GM12878 (cell line): ENCODE measurements at regions not wholly inside any gene's neighbourhood (a gene's known extent, or its start where the extent isn't known, plus 50 kb on each side); places are given as distances from the start of the nearest gene placed in this dataset.

Experiments
- ATAC-seq: fragments of 200-7000 bp; cut with Tn5 transposase; 3 replicates; pipeline ENCODE4 v1.9.1; 2020; ENCODE audit warnings: mild to moderate bottlenecking, moderate library complexity
- BruUV-seq: library from RNA; stranded (reverse); fragments of 400-500 nt; replicated peaks from 2 replicates; lab custom pipeline; 2021; lab: Mats Ljungman, UMichigan
- CTCF ChIA-PET: fragments of 300-600 bp; sonication (Branson Sonifier 250); formaldehyde crosslinking; extraction: SDS; loops from one replicate; lab custom pipeline; 2021; ENCODE audit warnings: inconsistent platforms; lab: Yijun Ruan, JAX
- POLR2A ChIA-PET: fragments of 350-600 bp; formaldehyde crosslinking; extraction: SDS; loops from one replicate; lab custom pipeline; 2021; ENCODE audit warnings: inconsistent platforms; lab: Charles Lee
- RAD21 ChIA-PET: fragments of 300-600 bp; sonication (Branson Sonifier 250); formaldehyde crosslinking; loops from one replicate; lab custom pipeline; 2023; ENCODE audit warnings: antibody characterized with exemption; ENCODE audit not compliant: unreplicated experiment; lab: Charles Lee
- SMC1A ChIA-PET: fragments of 300-600 bp; sonication (Branson Sonifier 250); formaldehyde crosslinking; loops from one replicate; lab custom pipeline; 2023; ENCODE audit not compliant: unreplicated experiment, uncharacterized antibody; lab: Charles Lee
- DNase-seq: peaks from one replicate; pipeline ENCODE4 v3.0.0-alpha.2; 2011; ENCODE audit warnings: low read depth, low spot score
- FAIRE-seq: peaks from 3 replicates; lab custom pipeline; 2011; peaks lifted over from hg19 to GRCh38; lab: Jason Lieb, UNC
- H2AFZ ChIP-seq: 2 replicates; pipeline ENCODE4 v1.6.0; 2011; ENCODE audit warnings: low read depth, low read length, control low read depth; ENCODE audit not compliant: control insufficient read depth
- H3K27ac ChIP-seq: 2 replicates; pipeline ENCODE4 v1.5.1; 2011; ENCODE audit warnings: control low read depth; ENCODE audit not compliant: control insufficient read depth, insufficient read depth
- H3K27me3 ChIP-seq, 2 experiments: replicated peaks in 1 of 2; 2 replicates each; pipeline versions ENCODE4 v1.6.0 to v1.6.1; 2011; ENCODE audit warnings: low read length in 1 of 2; ENCODE audit not compliant: control insufficient read depth in 2 of 2, insufficient read depth in 2 of 2
- H3K36me3 ChIP-seq, 2 experiments: 2 replicates each; pipeline ENCODE4 v1.5.1; 2011; ENCODE audit warnings: low read length in 1 of 2; ENCODE audit not compliant: control insufficient read depth in 2 of 2, insufficient read depth in 2 of 2
- H3K4me1 ChIP-seq: 2 replicates; pipeline ENCODE4 v1.6.1; 2011; ENCODE audit warnings: mild to moderate bottlenecking, low read length, moderate library complexity, mixed read lengths; ENCODE audit not compliant: control insufficient read depth, insufficient read depth
- H3K4me2 ChIP-seq: 2 replicates; pipeline ENCODE4 v1.6.0; 2011; ENCODE audit warnings: control low read depth; ENCODE audit not compliant: control insufficient read depth, insufficient read depth
- H3K4me3 ChIP-seq: fragments of 200-600 bp; sonication (generic); 2 replicates; pipeline ENCODE4 v1.5.1; 2016
- H3K79me2 ChIP-seq: 2 replicates; pipeline ENCODE4 v1.6.0; 2011; ENCODE audit warnings: low read length; ENCODE audit not compliant: control insufficient read depth, insufficient read depth
- H3K9ac ChIP-seq: 2 replicates; pipeline ENCODE4 v1.8.0; 2011; ENCODE audit warnings: low read length, control low read depth, mixed read lengths; ENCODE audit not compliant: control insufficient read depth, insufficient read depth
- H3K9me3 ChIP-seq: replicated peaks from 3 replicates; pipeline ENCODE4 v1.5.1; 2011; ENCODE audit warnings: mild to moderate bottlenecking, low read length; ENCODE audit not compliant: control insufficient read depth, insufficient read depth
- H4K20me1 ChIP-seq: 2 replicates; pipeline ENCODE4 v1.6.0; 2011; ENCODE audit not compliant: control insufficient read depth, insufficient read depth
- EED ChIP-seq: sonication (generic); IDR thresholded peaks from 2 replicates; pipeline ENCODE4 v1.6.1; 2016; ENCODE audit warnings: antibody characterized with exemption, low read depth
- MEF2A ChIP-seq: IDR thresholded peaks from 2 replicates; pipeline ENCODE4 v1.6.1; 2011; ENCODE audit warnings: low read depth, mild to moderate bottlenecking, low read length, moderate library complexity; ENCODE audit not compliant: insufficient read depth
- SUPT20H ChIP-seq: IDR thresholded peaks from 2 replicates; pipeline ENCODE4 v1.6.1; 2011; ENCODE audit warnings: low read depth, mild to moderate bottlenecking, low read length, moderate library complexity, borderline replicate concordance; ENCODE audit not compliant: control insufficient read depth
- TAF1 ChIP-seq: IDR thresholded peaks from 2 replicates; pipeline ENCODE4 v1.6.1; 2011; ENCODE audit warnings: mild to moderate bottlenecking, low read depth, low read length, borderline replicate concordance
- WGBS: methylation state at CpG from one replicate; pipeline ENCODE4 v1.1.6; 2016; ENCODE audit warnings: low lambda C conversion rate; ENCODE audit not compliant: insufficient replicate concordance, insufficient coverage; ENCODE audit errors: missing lambda C conversion rate; 5-methylcytosine and 5-hydroxymethylcytosine counted together
- in situ Hi-C: fragments of 300-500 bp; cut with MboI; formaldehyde crosslinking; loops from 9 replicates; pipeline ENCODE4 v1.14.3; 2018; ENCODE audit warnings: mixed read lengths
- intact Hi-C: fragments of 100-400 bp; cut with micrococcal nuclease; formaldehyde crosslinking; loops from one replicate; pipeline ENCODE4 v1.14.2; 2022; ENCODE audit not compliant: unreplicated experiment
- TF ChIP-seq, protein P1 (sequence below): fragments of 450-650 bp; IDR thresholded peaks from 2 replicates; pipeline ENCODE4 v1.6.1; 2016; ENCODE audit warnings: mild to moderate bottlenecking, moderate library complexity, borderline replicate concordance
- TF ChIP-seq, protein P2 (sequence below): fragments of 450-650 bp; formaldehyde crosslinking; IDR thresholded peaks from 2 replicates; pipeline ENCODE4 v1.5.0; 2022; ENCODE audit warnings: mild to moderate bottlenecking, missing genetic modification characterization

DNA sequence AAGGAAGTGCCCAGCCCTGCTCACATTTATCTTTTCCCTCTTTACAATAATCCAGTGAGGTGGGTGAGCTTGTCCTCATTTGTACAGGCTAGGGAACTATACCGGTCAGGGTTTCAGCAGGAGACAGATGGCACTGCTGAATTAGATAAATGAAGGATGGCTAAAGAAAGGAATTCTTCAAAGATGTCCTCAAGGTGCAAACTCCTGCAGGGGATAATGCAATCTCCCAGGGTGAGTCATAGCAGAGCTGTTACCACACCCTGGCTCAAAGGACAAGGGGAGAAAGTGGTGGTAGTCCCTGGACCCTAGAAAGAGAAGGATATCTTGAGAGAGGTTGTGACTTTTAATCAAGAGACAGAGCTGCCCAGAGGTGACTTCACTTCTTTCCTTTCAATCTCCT is 66.7 kb downstream of the RFPL4B start (continued):
- TF ChIP-seq, protein P1, sequence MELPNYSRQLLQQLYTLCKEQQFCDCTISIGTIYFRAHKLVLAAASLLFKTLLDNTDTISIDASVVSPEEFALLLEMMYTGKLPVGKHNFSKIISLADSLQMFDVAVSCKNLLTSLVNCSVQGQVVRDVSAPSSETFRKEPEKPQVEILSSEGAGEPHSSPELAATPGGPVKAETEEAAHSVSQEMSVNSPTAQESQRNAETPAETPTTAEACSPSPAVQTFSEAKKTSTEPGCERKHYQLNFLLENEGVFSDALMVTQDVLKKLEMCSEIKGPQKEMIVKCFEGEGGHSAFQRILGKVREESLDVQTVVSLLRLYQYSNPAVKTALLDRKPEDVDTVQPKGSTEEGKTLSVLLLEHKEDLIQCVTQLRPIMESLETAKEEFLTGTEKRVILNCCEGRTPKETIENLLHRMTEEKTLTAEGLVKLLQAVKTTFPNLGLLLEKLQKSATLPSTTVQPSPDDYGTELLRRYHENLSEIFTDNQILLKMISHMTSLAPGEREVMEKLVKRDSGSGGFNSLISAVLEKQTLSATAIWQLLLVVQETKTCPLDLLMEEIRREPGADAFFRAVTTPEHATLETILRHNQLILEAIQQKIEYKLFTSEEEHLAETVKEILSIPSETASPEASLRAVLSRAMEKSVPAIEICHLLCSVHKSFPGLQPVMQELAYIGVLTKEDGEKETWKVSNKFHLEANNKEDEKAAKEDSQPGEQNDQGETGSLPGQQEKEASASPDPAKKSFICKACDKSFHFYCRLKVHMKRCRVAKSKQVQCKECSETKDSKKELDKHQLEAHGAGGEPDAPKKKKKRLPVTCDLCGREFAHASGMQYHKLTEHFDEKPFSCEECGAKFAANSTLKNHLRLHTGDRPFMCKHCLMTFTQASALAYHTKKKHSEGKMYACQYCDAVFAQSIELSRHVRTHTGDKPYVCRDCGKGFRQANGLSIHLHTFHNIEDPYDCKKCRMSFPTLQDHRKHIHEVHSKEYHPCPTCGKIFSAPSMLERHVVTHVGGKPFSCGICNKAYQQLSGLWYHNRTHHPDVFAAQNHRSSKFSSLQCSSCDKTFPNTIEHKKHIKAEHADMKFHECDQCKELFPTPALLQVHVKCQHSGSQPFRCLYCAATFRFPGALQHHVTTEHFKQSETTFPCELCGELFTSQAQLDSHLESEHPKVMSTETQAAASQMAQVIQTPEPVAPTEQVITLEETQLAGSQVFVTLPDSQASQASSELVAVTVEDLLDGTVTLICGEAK, result no peak

DNA sequence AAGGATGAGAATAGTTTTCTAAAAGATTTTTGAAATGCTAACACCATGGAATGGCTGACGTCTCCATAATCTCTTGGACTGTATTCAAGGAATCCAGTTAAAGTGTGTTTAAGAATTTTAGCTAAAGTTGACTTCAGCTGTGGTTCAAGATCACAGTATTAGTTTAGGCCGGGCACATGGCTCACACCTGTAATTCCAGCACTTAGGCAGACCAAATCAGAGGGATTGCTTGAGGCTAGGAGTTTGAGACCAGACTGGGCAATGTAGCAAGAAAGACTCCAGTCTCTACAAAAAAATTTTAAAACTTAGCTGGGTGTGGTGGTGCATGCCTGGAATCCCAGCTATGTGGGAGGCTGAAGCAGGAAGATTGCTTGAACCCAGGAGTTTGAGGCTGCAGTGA is 68.2 kb downstream of the RFPL4B start:
- H3K4me2 ChIP-seq, result no peak overlapping the region
- in situ Hi-C loops, result no loop called here
- no peaks in the 10 kb centered on the region for H3K36me3 ChIP-seq
- FAIRE-seq, result no peak
- RAD21 ChIA-PET, result no interaction called here
- no peak for DNase-seq
- H3K4me1 ChIP-seq, result no peaks in the 10 kb centered on the region
- no peak overlapping the region for H2AFZ ChIP-seq
- SMC1A ChIA-PET, result interaction anchor here (0.7 kb wide), 1 partner anchor 83 kb away, joined by 3 read pairs; no protein-coding TSS in a partner anchor
- WGBS, result 2% methylated on average over 2 of the region's 2 CpGs
- no peaks in the 10 kb centered on the region for H3K27me3 ChIP-seq
- no peak for TF ChIP-seq EED
- no peak for TF ChIP-seq MEF2A
- TF ChIP-seq TAF1, result no peak
- TF ChIP-seq, protein P2, sequence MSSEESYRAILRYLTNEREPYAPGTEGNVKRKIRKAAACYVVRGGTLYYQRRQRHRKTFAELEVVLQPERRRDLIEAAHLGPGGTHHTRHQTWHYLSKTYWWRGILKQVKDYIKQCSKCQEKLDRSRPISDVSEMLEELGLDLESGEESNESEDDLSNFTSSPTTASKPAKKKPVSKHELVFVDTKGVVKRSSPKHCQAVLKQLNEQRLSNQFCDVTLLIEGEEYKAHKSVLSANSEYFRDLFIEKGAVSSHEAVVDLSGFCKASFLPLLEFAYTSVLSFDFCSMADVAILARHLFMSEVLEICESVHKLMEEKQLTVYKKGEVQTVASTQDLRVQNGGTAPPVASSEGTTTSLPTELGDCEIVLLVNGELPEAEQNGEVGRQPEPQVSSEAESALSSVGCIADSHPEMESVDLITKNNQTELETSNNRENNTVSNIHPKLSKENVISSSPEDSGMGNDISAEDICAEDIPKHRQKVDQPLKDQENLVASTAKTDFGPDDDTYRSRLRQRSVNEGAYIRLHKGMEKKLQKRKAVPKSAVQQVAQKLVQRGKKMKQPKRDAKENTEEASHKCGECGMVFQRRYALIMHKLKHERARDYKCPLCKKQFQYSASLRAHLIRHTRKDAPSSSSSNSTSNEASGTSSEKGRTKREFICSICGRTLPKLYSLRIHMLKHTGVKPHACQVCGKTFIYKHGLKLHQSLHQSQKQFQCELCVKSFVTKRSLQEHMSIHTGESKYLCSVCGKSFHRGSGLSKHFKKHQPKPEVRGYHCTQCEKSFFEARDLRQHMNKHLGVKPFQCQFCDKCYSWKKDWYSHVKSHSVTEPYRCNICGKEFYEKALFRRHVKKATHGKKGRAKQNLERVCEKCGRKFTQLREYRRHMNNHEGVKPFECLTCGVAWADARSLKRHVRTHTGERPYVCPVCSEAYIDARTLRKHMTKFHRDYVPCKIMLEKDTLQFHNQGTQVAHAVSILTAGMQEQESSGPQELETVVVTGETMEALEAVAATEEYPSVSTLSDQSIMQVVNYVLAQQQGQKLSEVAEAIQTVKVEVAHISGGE (CRISPR knock-in tag), result no peak
- TF ChIP-seq SUPT20H, result no peak
- no peaks in the 10 kb centered on the region for H3K9me3 ChIP-seq
- CTCF ChIA-PET, result interaction anchor here (0.6 to 1.4 kb wide), 3 partner anchors 8 to 267 kb away, joined by 3 read pairs; no protein-coding TSS in a partner anchor
- no peak for ATAC-seq
- H3K79me2 ChIP-seq, result no peaks in the 10 kb centered on the region
- POLR2A ChIA-PET, result no interaction called here
- H3K9ac ChIP-seq, result no peak overlapping the region
- intact Hi-C loops, result no loop called here
- no peak overlapping the region for H3K4me3 ChIP-seq
- no peaks in the 10 kb centered on the region for H4K20me1 ChIP-seq
- no TSS peak for BruUV-seq
- H3K27ac ChIP-seq, result no peak overlapping the region
